Liver (tissue), 8 donors: ENCODE measurements at regions not wholly inside any gene's neighbourhood (a gene's known extent, or its start where the extent isn't known, plus 50 kb on each side); places are given as distances from the start of the nearest gene placed in this dataset.

Source experiments
- DNase-seq: peaks from one replicate; pipeline ENCODE4 v3.0.0-alpha.2; 2017; ENCODE audit warnings: low spot score
- H3K27ac ChIP-seq, 2 donors: one replicate each; pipeline ENCODE4 v1.7.0; 2013; ENCODE audit warnings: inconsistent platforms in 2 of 2, low read length in 2 of 2, control low read depth in 1 of 2, low read depth in 1 of 2, mild to moderate bottlenecking in 1 of 2
- H3K27me3 ChIP-seq, 4 donors: one replicate each; pipeline versions ENCODE4 v1.6.1 to v1.7.0; 2013; ENCODE audit warnings: low read length in 3 of 4, inconsistent platforms in 1 of 4, mild to moderate bottlenecking in 1 of 4, moderate library complexity in 1 of 4; ENCODE audit not compliant: control insufficient read depth in 4 of 4, insufficient read depth in 4 of 4
- H3K36me3 ChIP-seq, 4 donors: one replicate each; pipeline versions ENCODE4 v1.6.1 to v1.7.0; 2013; ENCODE audit warnings: low read length in 3 of 4, mild to moderate bottlenecking in 3 of 4, low read depth in 1 of 4, moderate library complexity in 1 of 4; ENCODE audit not compliant: control insufficient read depth in 4 of 4, insufficient read depth in 3 of 4
- H3K4me1 ChIP-seq, 4 donors: one replicate each; pipeline versions ENCODE4 v1.6.1 to v1.7.0; 2013; ENCODE audit warnings: low read length in 3 of 4, mild to moderate bottlenecking in 3 of 4, moderate library complexity in 1 of 4; ENCODE audit not compliant: control insufficient read depth in 4 of 4, insufficient read depth in 4 of 4
- H3K4me3 ChIP-seq, 3 donors: one replicate each; pipeline versions ENCODE4 v1.6.1 to v1.7.0; 2013; ENCODE audit warnings: low read length in 3 of 3, control low read depth in 1 of 3, low read depth in 1 of 3, mild to moderate bottlenecking in 1 of 3
- H3K9ac ChIP-seq, 2 donors: one replicate each; pipeline ENCODE4 v1.7.0; 2013; ENCODE audit warnings: low read length in 2 of 2, mild to moderate bottlenecking in 2 of 2, moderate library complexity in 2 of 2, control low read depth in 1 of 2, low read depth in 1 of 2
- H3K9me3 ChIP-seq, 4 donors: one replicate each; pipeline versions ENCODE4 v1.6.1 to v1.7.0; 2013; ENCODE audit warnings: low read length in 3 of 4; ENCODE audit not compliant: control insufficient read depth in 4 of 4
- ATF3 ChIP-seq: IDR thresholded peaks from 2 replicates; pipeline ENCODE4 v1.6.1; 2016; ENCODE audit warnings: antibody characterized with exemption
- CTCF ChIP-seq: fragments of 150-350 bp; IDR thresholded peaks from 2 replicates; pipeline ENCODE4 v1.5.1; 2017; ENCODE audit warnings: improper control_type of control experiment, low read depth, low read length; ENCODE audit not compliant: missing input control
- EGR1 ChIP-seq, 2 donors: IDR thresholded peaks; 2 replicates each; pipeline ENCODE4 v1.6.1; 2016 to 2018; ENCODE audit warnings: antibody characterized with exemption in 2 of 2, low read depth in 2 of 2
- FOXA1 ChIP-seq: IDR thresholded peaks from 2 replicates; pipeline ENCODE4 v1.6.1; 2016; ENCODE audit warnings: antibody characterized with exemption
- FOXA2 ChIP-seq: IDR thresholded peaks from 2 replicates; pipeline ENCODE4 v1.6.1; 2016; ENCODE audit warnings: antibody characterized with exemption
- GABPA ChIP-seq, 2 donors: IDR thresholded peaks in 1 of 2; conservative IDR thresholded peaks in 1 of 2; 2 replicates each; pipeline ENCODE4 v1.6.1; 2016; ENCODE audit warnings: antibody characterized with exemption in 2 of 2, mild to moderate bottlenecking in 1 of 2, moderate library complexity in 1 of 2
- HNF4A ChIP-seq, 2 donors: conservative IDR thresholded peaks; 2 replicates each; pipeline ENCODE4 v1.6.1; 2016; ENCODE audit warnings: antibody characterized with exemption in 2 of 2, mild to moderate bottlenecking in 2 of 2
- HNF4G ChIP-seq: IDR thresholded peaks from 2 replicates; pipeline ENCODE4 v1.6.1; 2016; ENCODE audit warnings: antibody characterized with exemption
- JUND ChIP-seq, 2 donors: IDR thresholded peaks; 2 replicates each; pipeline ENCODE4 v1.6.1; 2016; ENCODE audit warnings: antibody characterized with exemption in 2 of 2
- MAX ChIP-seq: IDR thresholded peaks from 2 replicates; pipeline ENCODE4 v1.6.1; 2016; ENCODE audit warnings: antibody characterized with exemption
- NR2F2 ChIP-seq: IDR thresholded peaks from 2 replicates; pipeline ENCODE4 v1.6.1; 2016; ENCODE audit warnings: antibody characterized with exemption
- RAD21 ChIP-seq, 2 donors: IDR thresholded peaks; 2 replicates each; pipeline ENCODE4 v1.6.1; 2016; ENCODE audit warnings: antibody characterized with exemption in 2 of 2, mild to moderate bottlenecking in 2 of 2
- RXRA ChIP-seq, 2 donors: IDR thresholded peaks; 2 replicates each; pipeline ENCODE4 v1.6.1; 2017 to 2018; ENCODE audit warnings: antibody characterized with exemption in 2 of 2, mild to moderate bottlenecking in 1 of 2
- SP1 ChIP-seq: IDR thresholded peaks from 2 replicates; pipeline ENCODE4 v1.6.1; 2018; ENCODE audit warnings: antibody characterized with exemption, mild to moderate bottlenecking
- TAF1 ChIP-seq: conservative IDR thresholded peaks from 2 replicates; pipeline ENCODE4 v1.6.1; 2016; ENCODE audit warnings: antibody characterized with exemption, mild to moderate bottlenecking
- YY1 ChIP-seq: IDR thresholded peaks from 2 replicates; pipeline ENCODE4 v1.6.1; 2016; ENCODE audit warnings: antibody characterized with exemption, mild to moderate bottlenecking
- WGBS: extraction: QIAGEN DNeasy Blood & Tissue Kit; methylation state at CpG from one replicate; pipeline ENCODE4 v1.1.7; 2013; 5-methylcytosine and 5-hydroxymethylcytosine counted together
- TF ChIP-seq, protein P1 (sequence below): IDR thresholded peaks from 2 replicates; pipeline ENCODE4 v1.6.1; 2016; ENCODE audit warnings: antibody characterized with exemption
- TF ChIP-seq, protein P2 (sequence below): IDR thresholded peaks from 2 replicates; pipeline ENCODE4 v1.6.1; 2016; ENCODE audit warnings: antibody characterized with exemption, mild to moderate bottlenecking
- donor health status: healthy.
- donor health status: healthy.
- donor health status: healthy.
- donor health status: healthy.
- donor health status: healthy.

DNA sequence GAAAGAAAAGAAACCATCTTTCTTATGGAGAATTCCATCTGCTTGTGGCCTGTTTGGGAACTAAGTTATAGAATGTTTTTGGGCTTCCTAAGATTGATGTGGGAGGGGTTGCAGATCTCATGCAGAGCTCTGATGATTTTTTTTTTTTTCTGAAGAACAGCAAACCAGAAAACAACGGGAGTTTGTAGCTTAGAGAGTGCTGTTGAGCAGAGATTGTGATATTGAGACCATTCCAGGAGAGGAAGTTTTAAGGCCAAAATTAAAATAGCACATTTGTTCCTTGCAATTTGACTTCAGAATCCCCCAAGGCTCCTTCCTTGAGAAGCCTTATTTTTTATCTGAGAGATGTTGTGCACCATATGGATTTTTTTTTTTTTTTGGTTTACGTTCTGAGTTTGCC lies 159.5 kb upstream of the NRP1 start (continued):
- TF ChIP-seq, protein P1, sequence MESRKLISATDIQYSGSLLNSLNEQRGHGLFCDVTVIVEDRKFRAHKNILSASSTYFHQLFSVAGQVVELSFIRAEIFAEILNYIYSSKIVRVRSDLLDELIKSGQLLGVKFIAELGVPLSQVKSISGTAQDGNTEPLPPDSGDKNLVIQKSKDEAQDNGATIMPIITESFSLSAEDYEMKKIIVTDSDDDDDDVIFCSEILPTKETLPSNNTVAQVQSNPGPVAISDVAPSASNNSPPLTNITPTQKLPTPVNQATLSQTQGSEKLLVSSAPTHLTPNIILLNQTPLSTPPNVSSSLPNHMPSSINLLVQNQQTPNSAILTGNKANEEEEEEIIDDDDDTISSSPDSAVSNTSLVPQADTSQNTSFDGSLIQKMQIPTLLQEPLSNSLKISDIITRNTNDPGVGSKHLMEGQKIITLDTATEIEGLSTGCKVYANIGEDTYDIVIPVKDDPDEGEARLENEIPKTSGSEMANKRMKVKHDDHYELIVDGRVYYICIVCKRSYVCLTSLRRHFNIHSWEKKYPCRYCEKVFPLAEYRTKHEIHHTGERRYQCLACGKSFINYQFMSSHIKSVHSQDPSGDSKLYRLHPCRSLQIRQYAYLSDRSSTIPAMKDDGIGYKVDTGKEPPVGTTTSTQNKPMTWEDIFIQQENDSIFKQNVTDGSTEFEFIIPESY, result no peak
- TF ChIP-seq ATF3 (no peak), GABPA (IDR thresholded peaks at IDR 0.05 in 1 of 2, conservative IDR thresholded peaks at IDR 0.05 in 1 of 2) (no peak), FOXA2 (no peak), TAF1 (no peak)

GRCh38 chr10:33493497-33493896 lies 159.0 kb upstream of the NRP1 start:
- DNase-seq, result no peak
- no peaks in the 10 kb centered on the region for H3K9me3 ChIP-seq
- H3K4me3 ChIP-seq, result no peak overlapping the region
- H3K27me3 ChIP-seq, result no peaks in the 10 kb centered on the region
- no peaks in the 10 kb centered on the region for H3K4me1 ChIP-seq
- no peaks in the 10 kb centered on the region for H3K36me3 ChIP-seq
- 91% methylated on average over 3 of the region's 3 CpGs for WGBS
- TF ChIP-seq FOXA1, result no peak
- TF ChIP-seq, protein P2, sequence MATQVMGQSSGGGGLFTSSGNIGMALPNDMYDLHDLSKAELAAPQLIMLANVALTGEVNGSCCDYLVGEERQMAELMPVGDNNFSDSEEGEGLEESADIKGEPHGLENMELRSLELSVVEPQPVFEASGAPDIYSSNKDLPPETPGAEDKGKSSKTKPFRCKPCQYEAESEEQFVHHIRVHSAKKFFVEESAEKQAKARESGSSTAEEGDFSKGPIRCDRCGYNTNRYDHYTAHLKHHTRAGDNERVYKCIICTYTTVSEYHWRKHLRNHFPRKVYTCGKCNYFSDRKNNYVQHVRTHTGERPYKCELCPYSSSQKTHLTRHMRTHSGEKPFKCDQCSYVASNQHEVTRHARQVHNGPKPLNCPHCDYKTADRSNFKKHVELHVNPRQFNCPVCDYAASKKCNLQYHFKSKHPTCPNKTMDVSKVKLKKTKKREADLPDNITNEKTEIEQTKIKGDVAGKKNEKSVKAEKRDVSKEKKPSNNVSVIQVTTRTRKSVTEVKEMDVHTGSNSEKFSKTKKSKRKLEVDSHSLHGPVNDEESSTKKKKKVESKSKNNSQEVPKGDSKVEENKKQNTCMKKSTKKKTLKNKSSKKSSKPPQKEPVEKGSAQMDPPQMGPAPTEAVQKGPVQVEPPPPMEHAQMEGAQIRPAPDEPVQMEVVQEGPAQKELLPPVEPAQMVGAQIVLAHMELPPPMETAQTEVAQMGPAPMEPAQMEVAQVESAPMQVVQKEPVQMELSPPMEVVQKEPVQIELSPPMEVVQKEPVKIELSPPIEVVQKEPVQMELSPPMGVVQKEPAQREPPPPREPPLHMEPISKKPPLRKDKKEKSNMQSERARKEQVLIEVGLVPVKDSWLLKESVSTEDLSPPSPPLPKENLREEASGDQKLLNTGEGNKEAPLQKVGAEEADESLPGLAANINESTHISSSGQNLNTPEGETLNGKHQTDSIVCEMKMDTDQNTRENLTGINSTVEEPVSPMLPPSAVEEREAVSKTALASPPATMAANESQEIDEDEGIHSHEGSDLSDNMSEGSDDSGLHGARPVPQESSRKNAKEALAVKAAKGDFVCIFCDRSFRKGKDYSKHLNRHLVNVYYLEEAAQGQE, result no peak
- no peak for TF ChIP-seq FOXA2
- TF ChIP-seq ATF3, result no peak
- no peak overlapping the region for H3K27ac ChIP-seq
- no peak overlapping the region for H3K9ac ChIP-seq

- H3K27me3 ChIP-seq, result no peaks in the 10 kb centered on the region
- no peaks in the 10 kb centered on the region for H3K4me1 ChIP-seq
- H3K36me3 ChIP-seq, result no peaks in the 10 kb centered on the region
- no peak overlapping the region for H3K4me3 ChIP-seq
- no peak for TF ChIP-seq ATF3
- TF ChIP-seq HNF4G, result no peak
- TF ChIP-seq RAD21 (IDR thresholded peaks at IDR 0.05), result no peak
- TF ChIP-seq FOXA2, result no peak
- TF ChIP-seq EGR1 (IDR thresholded peaks at IDR 0.05; ENCODE audit: low read depth in 2 of 2), result no peak
- TF ChIP-seq SP1, result no peak
- TF ChIP-seq NR2F2, result no peak
- no peak for TF ChIP-seq YY1
- no peak for TF ChIP-seq MAX
- TF ChIP-seq JUND (IDR thresholded peaks at IDR 0.05), result no peak
- no peak for TF ChIP-seq GABPA (IDR thresholded peaks at IDR 0.05 in 1 of 2, conservative IDR thresholded peaks at IDR 0.05 in 1 of 2)
- TF ChIP-seq RXRA (IDR thresholded peaks at IDR 0.05), result no peak
- TF ChIP-seq TAF1, result no peak
- TF ChIP-seq, protein P1, result no peak
- TF ChIP-seq HNF4A (conservative IDR thresholded peaks at IDR 0.05), result no peak
- no peak for TF ChIP-seq FOXA1
- TF ChIP-seq CTCF, result no peak
- 87% methylated on average over 4 of the region's 4 CpGs for WGBS
- no peak overlapping the region for H3K27ac ChIP-seq
- no peak for DNase-seq
- H3K9ac ChIP-seq, result no peak overlapping the region
- no peaks in the 10 kb centered on the region for H3K9me3 ChIP-seq
These were observed 158.4 kb upstream of the NRP1 start for GRCh38 chr10:33492701-33493345.
